Panc1 (cell line): ENCODE measurements at regions not wholly inside any gene's neighbourhood (a gene's known extent, or its start where the extent isn't known, plus 50 kb on each side); places are given as distances from the start of the nearest gene placed in this dataset.

Experiments
- ATAC-seq: fragments of 200-7000 bp; cut with Tn5 transposase; 2 replicates; pipeline ENCODE4 v1.9.1; 2020; ENCODE audit warnings: mild to moderate bottlenecking, moderate library complexity
- BruUV-seq: library from RNA; stranded (reverse); fragments of 400-500 nt; replicated peaks from 2 replicates; lab custom pipeline; 2021; lab: Mats Ljungman, UMichigan
- CTCF ChIA-PET: fragments of 300-600 bp; sonication (Branson Sonifier 250); formaldehyde crosslinking; loops from one replicate; lab custom pipeline; 2022; ENCODE audit warnings: antibody characterized with exemption; lab: Charles Lee
- POLR2A ChIA-PET: fragments of 300-600 bp; sonication (Branson Sonifier 250); formaldehyde crosslinking; loops from one replicate; lab custom pipeline; 2022; ENCODE audit warnings: antibody characterized with exemption; lab: Charles Lee
- DNase-seq: peaks from one replicate; pipeline ENCODE4 v3.0.0-alpha.2; 2010; ENCODE audit warnings: low read depth, low spot score
- H3K27ac ChIP-seq: 2 replicates; pipeline ENCODE4 v1.5.1; 2011; ENCODE audit warnings: mild to moderate bottlenecking, low read length, inconsistent platforms
- H3K27me3 ChIP-seq: fragments of 200-500 bp; sonication (Bioruptor generic); 2 replicates; pipeline ENCODE4 v1.6.0; 2014; ENCODE audit warnings: low read length, inconsistent platforms; ENCODE audit not compliant: control insufficient read depth, insufficient read depth
- H3K36me3 ChIP-seq: fragments of 200-500 bp; sonication (Bioruptor generic); 2 replicates; pipeline ENCODE4 v1.5.1; 2014; ENCODE audit warnings: inconsistent platforms, mild to moderate bottlenecking, low read length, moderate library complexity; ENCODE audit not compliant: control insufficient read depth, insufficient read depth
- H3K4me1 ChIP-seq: 2 replicates; pipeline ENCODE4 v1.5.1; 2011; ENCODE audit warnings: inconsistent platforms, mild to moderate bottlenecking, low read length, moderate library complexity; ENCODE audit not compliant: control insufficient read depth, insufficient read depth
- H3K4me3 ChIP-seq, 2 experiments: 2 replicates each; pipeline ENCODE4 v1.5.1; 2011 to 2012; ENCODE audit warnings: low read depth in 2 of 2, low read length in 2 of 2, mild to moderate bottlenecking in 2 of 2, inconsistent platforms in 1 of 2, moderate library complexity in 1 of 2
- H3K9me3 ChIP-seq: fragments of 200-500 bp; sonication (Bioruptor generic); 2 replicates; pipeline ENCODE4 v1.5.1; 2014; ENCODE audit warnings: low read depth, mild to moderate bottlenecking, inconsistent platforms, low read length, moderate library complexity; ENCODE audit not compliant: control insufficient read depth, insufficient read depth
- CTCF ChIP-seq: fragments of 450-650 bp; IDR thresholded peaks from 2 replicates; pipeline ENCODE4 v1.5.1; 2017; ENCODE audit warnings: mild to moderate bottlenecking
- POLR2AphosphoS5 ChIP-seq: IDR thresholded peaks from 2 replicates; pipeline ENCODE4 v1.6.1; 2012; ENCODE audit warnings: mild to moderate bottlenecking, low read depth, low read length, moderate library complexity
- SIN3A ChIP-seq: IDR thresholded peaks from 2 replicates; pipeline ENCODE4 v1.6.1; 2012; ENCODE audit warnings: low read depth, mild to moderate bottlenecking, low read length, moderate library complexity, borderline replicate concordance; ENCODE audit not compliant: insufficient read depth
- TCF7L2 ChIP-seq: IDR thresholded peaks from 2 replicates; pipeline ENCODE4 v1.6.1; 2011; ENCODE audit warnings: mild to moderate bottlenecking, low read depth, low read length, inconsistent platforms
- in situ Hi-C: cut with HindIII; loops from 2 replicates; pipeline ENCODE4 v1.10.0; 2016; ENCODE audit warnings: low sequenced_read_pairs, low pct_unique_long_range_greater_than_20kb
- intact Hi-C: fragments of 100-400 bp; cut with micrococcal nuclease; formaldehyde crosslinking; loops from one replicate; pipeline ENCODE4 v1.10.0; 2022; ENCODE audit not compliant: unreplicated experiment
- TF ChIP-seq, protein P1 (sequence below), 2 experiments: IDR thresholded peaks; 2 replicates each; pipeline ENCODE4 v1.6.1; 2011 to 2012; ENCODE audit warnings: low read depth in 2 of 2, control low read depth in 1 of 2, low read length in 1 of 2, mild to moderate bottlenecking in 1 of 2, moderate library complexity in 1 of 2; ENCODE audit not compliant: insufficient read depth in 1 of 2

- ATAC-seq (no peak), DNase-seq (no peak)
- H3K27ac ChIP-seq, result no peak overlapping the region
- H3K27me3 ChIP-seq, result no peaks in the 10 kb centered on the region
- H3K36me3 ChIP-seq, result no peaks in the 10 kb centered on the region
- in situ Hi-C loops, result no loop called here
- BruUV-seq, result no TSS peak
- H3K9me3 ChIP-seq, result no peaks in the 10 kb centered on the region
- H3K4me1 ChIP-seq, result no peaks in the 10 kb centered on the region
- TF ChIP-seq TCF7L2 (no peak), SIN3A (no peak), CTCF (no peak), POLR2AphosphoS5 (no peak)
- TF ChIP-seq, protein P1, sequence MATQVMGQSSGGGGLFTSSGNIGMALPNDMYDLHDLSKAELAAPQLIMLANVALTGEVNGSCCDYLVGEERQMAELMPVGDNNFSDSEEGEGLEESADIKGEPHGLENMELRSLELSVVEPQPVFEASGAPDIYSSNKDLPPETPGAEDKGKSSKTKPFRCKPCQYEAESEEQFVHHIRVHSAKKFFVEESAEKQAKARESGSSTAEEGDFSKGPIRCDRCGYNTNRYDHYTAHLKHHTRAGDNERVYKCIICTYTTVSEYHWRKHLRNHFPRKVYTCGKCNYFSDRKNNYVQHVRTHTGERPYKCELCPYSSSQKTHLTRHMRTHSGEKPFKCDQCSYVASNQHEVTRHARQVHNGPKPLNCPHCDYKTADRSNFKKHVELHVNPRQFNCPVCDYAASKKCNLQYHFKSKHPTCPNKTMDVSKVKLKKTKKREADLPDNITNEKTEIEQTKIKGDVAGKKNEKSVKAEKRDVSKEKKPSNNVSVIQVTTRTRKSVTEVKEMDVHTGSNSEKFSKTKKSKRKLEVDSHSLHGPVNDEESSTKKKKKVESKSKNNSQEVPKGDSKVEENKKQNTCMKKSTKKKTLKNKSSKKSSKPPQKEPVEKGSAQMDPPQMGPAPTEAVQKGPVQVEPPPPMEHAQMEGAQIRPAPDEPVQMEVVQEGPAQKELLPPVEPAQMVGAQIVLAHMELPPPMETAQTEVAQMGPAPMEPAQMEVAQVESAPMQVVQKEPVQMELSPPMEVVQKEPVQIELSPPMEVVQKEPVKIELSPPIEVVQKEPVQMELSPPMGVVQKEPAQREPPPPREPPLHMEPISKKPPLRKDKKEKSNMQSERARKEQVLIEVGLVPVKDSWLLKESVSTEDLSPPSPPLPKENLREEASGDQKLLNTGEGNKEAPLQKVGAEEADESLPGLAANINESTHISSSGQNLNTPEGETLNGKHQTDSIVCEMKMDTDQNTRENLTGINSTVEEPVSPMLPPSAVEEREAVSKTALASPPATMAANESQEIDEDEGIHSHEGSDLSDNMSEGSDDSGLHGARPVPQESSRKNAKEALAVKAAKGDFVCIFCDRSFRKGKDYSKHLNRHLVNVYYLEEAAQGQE (IDR thresholded peaks at IDR 0.05; ENCODE audit: insufficient read depth in 1 of 2, low read depth in 2 of 2, low read length in 1 of 2), result no peak
- intact Hi-C loops, result no loop called here
- ChIA-PET CTCF (no interaction called here), POLR2A (no interaction called here)
- H3K4me3 ChIP-seq, result no peak overlapping the region
These were observed 210.0 kb downstream of the SEC61B start for GRCh38 chr9:99432075-99432474.

DNA sequence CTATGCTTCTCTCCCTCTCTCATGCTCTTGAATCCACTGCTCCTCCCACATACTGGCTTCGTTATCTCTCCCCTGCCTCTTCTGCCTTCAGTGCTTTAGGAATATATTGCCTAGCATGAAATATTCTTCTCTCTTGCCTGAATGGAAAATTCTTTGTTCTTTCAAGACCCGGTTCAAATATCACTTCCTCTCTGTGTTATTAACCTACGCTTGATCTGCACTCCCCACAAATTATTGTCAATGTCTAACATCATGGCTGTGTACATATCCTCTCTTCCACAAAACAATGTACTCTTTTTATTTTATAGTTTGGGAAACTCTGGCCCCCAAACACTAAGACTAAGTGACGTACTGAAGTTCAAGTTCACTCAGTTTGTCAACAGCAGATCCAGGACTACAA, 211.0 kb downstream of the SEC61B start:
- Histone ChIP-seq H3K4me3 (no peak overlapping the region), H3K36me3 (no peaks in the 10 kb centered on the region), H3K4me1 (no peaks in the 10 kb centered on the region), H3K9me3 (no peaks in the 10 kb centered on the region), H3K27me3 (no peaks in the 10 kb centered on the region), H3K27ac (no peak overlapping the region)
- ATAC-seq (no peak), DNase-seq (no peak)
- no TSS peak for BruUV-seq
- ChIA-PET POLR2A (interaction anchor here (0.7 kb wide), 1 partner anchor 28 kb away, joined by 4 read pairs; no protein-coding TSS in a partner anchor), CTCF (no interaction called here)
- in situ Hi-C loops (no loop called here), intact Hi-C loops (no loop called here)
- TF ChIP-seq, protein P1 (IDR thresholded peaks at IDR 0.05; ENCODE audit: insufficient read depth in 1 of 2, low read depth in 2 of 2, low read length in 1 of 2), result no peak
- TF ChIP-seq TCF7L2, result no peak
- no peak for TF ChIP-seq POLR2AphosphoS5
- no peak for TF ChIP-seq SIN3A
- no peak for TF ChIP-seq CTCF
